ENCODE measurements at regions not wholly inside any gene's neighbourhood (a gene's known extent, or its start where the extent isn't known, plus 50 kb on each side); places are given as distances from the start of the nearest gene placed in this dataset.

GRCh38 chr10:4355350-4355749 is 470.7 kb upstream of the AKR1E2 start:
- TF ChIP-seq EP300 (IDR thresholded peaks at IDR 0.05) (no peak), CTCF (IDR thresholded peaks at IDR 0.05) (no peak)
